HG02763 (cell line): ENCODE measurements at regions not wholly inside any gene's neighbourhood (a gene's known extent, or its start where the extent isn't known, plus 50 kb on each side); places are given as distances from the start of the nearest gene placed in this dataset.
"Not testable (repeated sequence)": the region's sequence is repeated elsewhere in the genome, so short reads cannot be mapped to it uniquely, and the experiment has no call there.

Source experiments
- ATAC-seq: cut with Tn5 transposase; IDR thresholded peaks from one replicate; pipeline ENCODE4 v1.9.1; 2021; ENCODE audit warnings: mild to moderate bottlenecking, moderate library complexity; ENCODE audit not compliant: unreplicated experiment

GRCh38 chr7:8809320-8809719 lies 375.9 kb downstream of the NXPH1 start:
- ATAC-seq, result no peak

GRCh38 chr7:8817448-8818036 lies 384.1 kb downstream of the NXPH1 start:
- ATAC-seq, result no peak

GRCh38 chr7:8818406-8818805 lies 385.0 kb downstream of the NXPH1 start:
- ATAC-seq, result no peak

GRCh38 chr7:8822595-8822994 lies 389.2 kb downstream of the NXPH1 start:
- no peak for ATAC-seq

GRCh38 chr7:8823486-8823885 lies 390.1 kb downstream of the NXPH1 start:
- ATAC-seq, result no peak

GRCh38 chr7:8827329-8827728 lies 393.9 kb downstream of the NXPH1 start:
- ATAC-seq, result no peak

GRCh38 chr7:8829100-8829499 lies 395.7 kb downstream of the NXPH1 start:
- ATAC-seq, result no peak

GRCh38 chr7:8831376-8831775 lies 398.0 kb downstream of the NXPH1 start:
- ATAC-seq, result no peak

GRCh38 chr7:8833355-8833754 lies 399.9 kb downstream of the NXPH1 start:
- no peak for ATAC-seq

GRCh38 chr7:8841171-8841570 lies 407.8 kb downstream of the NXPH1 start:
- ATAC-seq, result no peak

GRCh38 chr7:8871716-8872115 lies 438.3 kb downstream of the NXPH1 start:
- no peak for ATAC-seq

- ATAC-seq, result no peak
Observed at GRCh38 chr7:8881916-8882315, 448.5 kb downstream of the NXPH1 start.

- ATAC-seq, result no peak
Observed at GRCh38 chr7:8885480-8886000, 452.1 kb downstream of the NXPH1 start.

GRCh38 chr7:8890346-8890745 lies 456.9 kb downstream of the NXPH1 start:
- not testable (repeated sequence) for ATAC-seq

- ATAC-seq, result no peak
Observed at GRCh38 chr7:8893775-8894174, 460.4 kb downstream of the NXPH1 start.

- ATAC-seq, result no peak
Observed at GRCh38 chr7:8906396-8907075, 473.1 kb downstream of the NXPH1 start.

- ATAC-seq, result no peak
Observed at GRCh38 chr7:8908889-8909288, 475.5 kb downstream of the NXPH1 start.

GRCh38 chr7:8913682-8914081 lies 480.3 kb downstream of the NXPH1 start:
- no peak for ATAC-seq

GRCh38 chr7:8921807-8922206 lies 488.4 kb downstream of the NXPH1 start:
- no peak for ATAC-seq

- no peak for ATAC-seq
Observed at GRCh38 chr7:8922726-8923125, 489.3 kb downstream of the NXPH1 start.

GRCh38 chr7:8923164-8923806 lies 489.9 kb downstream of the NXPH1 start:
- no peak for ATAC-seq
